IMR-90 (cell line): ENCODE measurements at regions not wholly inside any gene's neighbourhood (a gene's known extent, or its start where the extent isn't known, plus 50 kb on each side); places are given as distances from the start of the nearest gene placed in this dataset.
"Not testable (repeated sequence)": the region's sequence is repeated elsewhere in the genome, so short reads cannot be mapped to it uniquely, and the experiment has no call there.

ENCODE experiments used
- ATAC-seq: fragments of 200-7000 bp; cut with Tn5 transposase; 2 replicates; pipeline ENCODE4 v1.9.1; 2020; ENCODE audit warnings: low read depth, mild to moderate bottlenecking, moderate library complexity
- BruUV-seq: library from RNA; stranded (reverse); fragments of 400-500 nt; replicated peaks from 2 replicates; lab custom pipeline; 2021; lab: Mats Ljungman, UMichigan
- CTCF ChIA-PET: fragments of 300-600 bp; formaldehyde crosslinking; extraction: SDS; loops from one replicate; lab custom pipeline; 2021; ENCODE audit warnings: antibody characterized with exemption; lab: Yijun Ruan, JAX
- POLR2A ChIA-PET: fragments of 300-600 bp; sonication (Branson Sonifier 250); formaldehyde crosslinking; loops from one replicate; lab custom pipeline; 2022; ENCODE audit warnings: antibody characterized with exemption; ENCODE audit not compliant: unreplicated experiment; lab: Charles Lee
- DNase-seq: peaks from one replicate; pipeline ENCODE4 v3.0.0; 2013
- H2AFZ ChIP-seq: replicated peaks from 2 replicates; pipeline ENCODE3; 2013; ENCODE audit warnings: low read length, mild to moderate bottlenecking; ENCODE audit not compliant: poor library complexity
- H2AK5ac ChIP-seq: 2 replicates; pipeline ENCODE4 v1.6.1; 2013; ENCODE audit warnings: low read depth, low read length, inconsistent platforms
- H2AK9ac ChIP-seq: replicated peaks from 2 replicates; pipeline ENCODE3; 2013; ENCODE audit warnings: mild to moderate bottlenecking, low read depth, low read length, moderate library complexity; ENCODE audit not compliant: poor library complexity
- H2BK120ac ChIP-seq: 2 replicates; pipeline ENCODE4 v1.6.1; 2013; ENCODE audit warnings: low read depth, low read length, inconsistent platforms
- H2BK15ac ChIP-seq: 3 replicates; pipeline ENCODE4 v1.6.1; 2013; ENCODE audit warnings: low read depth, low read length, inconsistent platforms
- H2BK20ac ChIP-seq: 2 replicates; pipeline ENCODE4 v1.6.1; 2013; ENCODE audit warnings: low read depth, mild to moderate bottlenecking, inconsistent platforms, low read length, moderate library complexity
- H2BK5ac ChIP-seq: 2 replicates; pipeline ENCODE4 v1.6.1; 2013; ENCODE audit warnings: mild to moderate bottlenecking, low read depth, low read length, inconsistent platforms; ENCODE audit not compliant: poor library complexity, severe bottlenecking
- H3K14ac ChIP-seq: replicated peaks from 2 replicates; pipeline ENCODE4 v1.6.1; 2013; ENCODE audit warnings: low read depth, low read length, inconsistent platforms
- H3K18ac ChIP-seq: 2 replicates; pipeline ENCODE4 v1.6.1; 2013; ENCODE audit warnings: low read depth, low read length, control low read depth
- H3K23ac ChIP-seq: 2 replicates; pipeline ENCODE4 v1.6.1; 2013; ENCODE audit warnings: low read depth, low read length, inconsistent platforms
- H3K27ac ChIP-seq: 2 replicates; pipeline ENCODE4 v1.5.1; 2013; ENCODE audit warnings: mild to moderate bottlenecking, control low read depth, low read length; ENCODE audit not compliant: insufficient read depth
- H3K27me3 ChIP-seq: 2 replicates; pipeline ENCODE4 v1.6.1; 2013; ENCODE audit warnings: low read length; ENCODE audit not compliant: control insufficient read depth, insufficient read depth
- H3K36me3 ChIP-seq: 2 replicates; pipeline ENCODE4 v1.6.1; 2013; ENCODE audit warnings: low read length, mixed read lengths; ENCODE audit not compliant: control insufficient read depth, insufficient read depth
- H3K4ac ChIP-seq: 2 replicates; pipeline ENCODE4 v1.6.1; 2013; ENCODE audit warnings: low read depth, low read length, inconsistent platforms
- H3K4me1 ChIP-seq: 2 replicates; pipeline ENCODE4 v1.6.1; 2013; ENCODE audit warnings: low read length, mixed read lengths; ENCODE audit not compliant: control insufficient read depth, insufficient read depth
- H3K4me2 ChIP-seq: 2 replicates; pipeline ENCODE4 v1.6.1; 2013; ENCODE audit warnings: low read depth, mild to moderate bottlenecking, control low read depth, low read length, moderate library complexity
- H3K4me3 ChIP-seq: 2 replicates; pipeline ENCODE4 v1.5.1; 2013; ENCODE audit warnings: low read depth, mild to moderate bottlenecking, control low read depth, low read length, moderate library complexity; ENCODE audit not compliant: insufficient read depth
- H3K56ac ChIP-seq: 2 replicates; pipeline ENCODE4 v1.6.1; 2013; ENCODE audit warnings: low read length, inconsistent platforms; ENCODE audit not compliant: insufficient read depth; ENCODE audit errors: extremely low read depth
- H3K79me1 ChIP-seq, 2 experiments: 2 replicates each; pipeline ENCODE4 v1.6.1; 2013; ENCODE audit warnings: low read length in 2 of 2, inconsistent platforms in 1 of 2, low read depth in 1 of 2
- H3K9ac ChIP-seq: 2 replicates; pipeline ENCODE4 v1.6.1; 2013; ENCODE audit warnings: low read depth, low read length, control low read depth
- H3K9me1 ChIP-seq: 2 replicates; pipeline ENCODE4 v1.6.1; 2013; ENCODE audit warnings: low read length, inconsistent platforms; ENCODE audit not compliant: insufficient read depth
- H3K9me3 ChIP-seq: 2 replicates; pipeline ENCODE4 v1.6.1; 2013; ENCODE audit warnings: low read length; ENCODE audit not compliant: control insufficient read depth, insufficient read depth
- H4K20me1 ChIP-seq: 2 replicates; pipeline ENCODE4 v1.6.1; 2013; ENCODE audit warnings: low read length, inconsistent platforms; ENCODE audit not compliant: insufficient read depth
- H4K5ac ChIP-seq: 2 replicates; pipeline ENCODE4 v1.6.1; 2013; ENCODE audit warnings: mild to moderate bottlenecking, low read depth, low read length, control low read depth
- H4K8ac ChIP-seq, 2 experiments: 2 replicates each; pipeline ENCODE4 v1.6.1; 2013; ENCODE audit warnings: low read depth in 2 of 2, low read length in 2 of 2, control low read depth in 1 of 2, inconsistent platforms in 1 of 2
- H4K91ac ChIP-seq: 2 replicates; pipeline ENCODE4 v1.6.1; 2013; ENCODE audit warnings: low read depth, low read length, inconsistent platforms; ENCODE audit not compliant: insufficient read depth
- CEBPB ChIP-seq: IDR thresholded peaks from 2 replicates; pipeline ENCODE4 v1.6.1; 2012; ENCODE audit warnings: low read depth, low read length, improper control_type of control experiment
- CHD1 ChIP-seq: IDR thresholded peaks from 2 replicates; pipeline ENCODE4 v1.6.1; 2012; ENCODE audit warnings: low read depth, low read length, improper control_type of control experiment
- FOS ChIP-seq: fragments of 150-350 bp; IDR thresholded peaks from 2 replicates; pipeline ENCODE4 v1.6.1; 2016; ENCODE audit warnings: low read depth, low read length
- MAZ ChIP-seq: IDR thresholded peaks from 2 replicates; pipeline ENCODE4 v1.6.1; 2012; ENCODE audit warnings: low read depth, mild to moderate bottlenecking, low read length, improper control_type of control experiment, moderate library complexity, borderline replicate concordance
- MXI1 ChIP-seq: IDR thresholded peaks from 2 replicates; pipeline ENCODE4 v1.6.1; 2012; ENCODE audit warnings: low read depth, mild to moderate bottlenecking, low read length, moderate library complexity, borderline replicate concordance
- NFE2L2 ChIP-seq: fragments of 150-350 bp; IDR thresholded peaks from 2 replicates; pipeline ENCODE4 v1.6.1; 2016; ENCODE audit warnings: low read depth, mild to moderate bottlenecking, low read length
- RAD21 ChIP-seq: IDR thresholded peaks from 2 replicates; pipeline ENCODE4 v1.6.1; 2012; ENCODE audit warnings: low read length, improper control_type of control experiment
- RCOR1 ChIP-seq: IDR thresholded peaks from 2 replicates; pipeline ENCODE4 v1.6.1; 2012; ENCODE audit warnings: mild to moderate bottlenecking, low read length, improper control_type of control experiment; ENCODE audit not compliant: insufficient replicate concordance
- WGBS, 2 experiments: methylation state at CpG; one replicate each; pipeline versions ENCODE4 v1.1.5 to v1.1.7; 2013; ENCODE audit warnings: missing lambda C conversion rate in 2 of 2; ENCODE audit not compliant: insufficient read length in 1 of 2; ENCODE audit errors: extremely low coverage in 2 of 2; 5-methylcytosine and 5-hydroxymethylcytosine counted together
- dilution Hi-C: fragments of 300-500 bp; cut with HindIII; formaldehyde crosslinking; loops from one replicate; pipeline ENCODE4 v1.14.3; 2018; ENCODE audit warnings: low sequenced_read_pairs; ENCODE audit not compliant: unreplicated experiment
- in situ Hi-C: fragments of 300-500 bp; cut with MboI; formaldehyde crosslinking; loops from 3 replicates; pipeline ENCODE4 v1.14.3; 2019; ENCODE audit warnings: low sequenced_read_pairs, inconsistent platforms, mixed read lengths
- intact Hi-C: fragments of 100-400 bp; cut with micrococcal nuclease; formaldehyde crosslinking; loops from 2 replicates; pipeline ENCODE4 v1.10.0; 2022
- TF ChIP-seq, protein P1 (sequence below): fragments of 150-350 bp; IDR thresholded peaks from 2 replicates; pipeline ENCODE4 v1.6.1; 2016; ENCODE audit warnings: low read depth, mild to moderate bottlenecking, low read length, moderate library complexity, borderline replicate concordance

DNA sequence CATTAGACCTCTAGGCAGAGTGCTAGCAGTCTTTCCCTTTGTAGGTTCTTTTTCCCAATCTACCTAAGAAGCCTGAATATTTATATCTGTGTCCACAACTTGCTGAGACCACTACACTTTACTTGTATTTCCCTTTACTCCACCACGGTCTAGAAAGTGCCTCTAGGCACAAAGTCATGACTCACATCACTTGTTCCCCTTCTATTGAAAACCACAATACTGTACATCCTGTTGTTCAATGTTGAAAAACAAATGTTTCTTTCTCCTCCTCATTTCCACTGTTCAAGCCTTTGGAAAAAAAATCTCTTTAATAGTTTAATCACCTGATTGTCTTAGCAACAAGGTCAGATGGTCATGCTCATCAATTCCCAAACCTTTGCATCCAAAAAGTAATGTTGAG, 326.7 kb downstream of the GUCY2F start:
- Histone ChIP-seq H4K20me1 (no peaks in the 10 kb centered on the region), H2AFZ (no peak overlapping the region), H3K36me3 (no peaks in the 10 kb centered on the region), H3K27me3 (no peaks in the 10 kb centered on the region; the same call in 1 of the 2 replicates), H4K91ac (no peak overlapping the region), H3K9me1 (no peaks in the 10 kb centered on the region), H3K4ac (no peak overlapping the region), H3K9ac (no peak overlapping the region), H3K4me3 (no peak overlapping the region), H3K9me3 (0 out of 2 replicates have a peak, but pooled peaks cover 2% of the 10 kb centered on the region), H3K79me1 (no peaks in the 10 kb centered on the region), H3K4me2 (no peak overlapping the region), H3K14ac (no peak overlapping the region), H4K5ac (no peak overlapping the region), H2AK5ac (no peak overlapping the region), H3K56ac (no peak overlapping the region), H4K8ac (no peak overlapping the region), H2AK9ac (no peak overlapping the region), H3K23ac (no peak overlapping the region), H2BK120ac (no peak overlapping the region), H2BK20ac (no peak overlapping the region), H3K27ac (no peak overlapping the region), H3K18ac (no peak overlapping the region), H2BK5ac (no peak overlapping the region), H2BK15ac (no peak overlapping the region), H3K4me1 (no peaks in the 10 kb centered on the region)
- intact Hi-C loops, result no loop called here
- TF ChIP-seq FOS (no peak), NFE2L2 (no peak), MAZ (no peak), MXI1 (no peak), RCOR1 (no peak), CHD1 (no peak), RAD21 (no peak), CEBPB (no peak)
- TF ChIP-seq, protein P1, sequence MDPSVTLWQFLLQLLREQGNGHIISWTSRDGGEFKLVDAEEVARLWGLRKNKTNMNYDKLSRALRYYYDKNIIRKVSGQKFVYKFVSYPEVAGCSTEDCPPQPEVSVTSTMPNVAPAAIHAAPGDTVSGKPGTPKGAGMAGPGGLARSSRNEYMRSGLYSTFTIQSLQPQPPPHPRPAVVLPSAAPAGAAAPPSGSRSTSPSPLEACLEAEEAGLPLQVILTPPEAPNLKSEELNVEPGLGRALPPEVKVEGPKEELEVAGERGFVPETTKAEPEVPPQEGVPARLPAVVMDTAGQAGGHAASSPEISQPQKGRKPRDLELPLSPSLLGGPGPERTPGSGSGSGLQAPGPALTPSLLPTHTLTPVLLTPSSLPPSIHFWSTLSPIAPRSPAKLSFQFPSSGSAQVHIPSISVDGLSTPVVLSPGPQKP, result no peak
- WGBS, 2 experiments, result no CpG with 5 or more reads among the region's 1 CpG
- CTCF ChIA-PET, result no interaction called here
- dilution Hi-C loops, result no loop called here
- POLR2A ChIA-PET, result no interaction called here
- DNase-seq (no peak), ATAC-seq (no peak)
- BruUV-seq, result no TSS peak
- in situ Hi-C loops, result no loop called here

DNA sequence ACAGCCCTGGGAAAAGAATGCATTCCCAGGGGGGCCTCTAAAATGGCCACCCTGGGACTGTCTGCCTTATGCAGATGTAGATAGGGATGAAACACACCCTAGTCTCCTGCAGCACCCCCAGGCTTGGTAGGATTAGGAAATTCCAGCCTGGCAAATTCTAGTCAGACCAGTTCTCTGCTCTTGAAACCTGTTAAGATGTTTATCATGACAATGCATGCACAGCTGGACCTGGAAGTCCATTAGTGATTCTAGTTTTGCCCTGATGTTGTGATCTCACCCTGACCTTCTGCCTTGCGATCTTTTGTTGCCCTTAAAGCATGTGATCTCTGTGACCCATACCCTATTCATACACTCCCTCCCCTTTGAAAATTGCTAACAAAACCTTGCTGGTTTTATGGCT, 337.7 kb downstream of the GUCY2F start:
- intact Hi-C loops, H4K20me1 ChIP-seq, H4K91ac ChIP-seq, H3K27ac ChIP-seq, H3K18ac ChIP-seq, H3K56ac ChIP-seq, H2BK15ac ChIP-seq, dilution Hi-C loops, H3K36me3 ChIP-seq, H3K9ac ChIP-seq, H2BK20ac ChIP-seq, H3K79me1 ChIP-seq, BruUV-seq, H2BK120ac ChIP-seq, DNase-seq, H3K27me3 ChIP-seq, CTCF ChIA-PET, H3K9me1 ChIP-seq, H3K14ac ChIP-seq, H2AK5ac ChIP-seq, H4K8ac ChIP-seq, H3K9me3 ChIP-seq, H4K5ac ChIP-seq, H2AFZ ChIP-seq, H3K4me2 ChIP-seq, H2BK5ac ChIP-seq, in situ Hi-C loops, H3K4me1 ChIP-seq, H2AK9ac ChIP-seq, POLR2A ChIA-PET, H3K23ac ChIP-seq, H3K4me3 ChIP-seq, H3K4ac ChIP-seq, ATAC-seq: not testable (repeated sequence)
- 88% methylated on average over 1 of the region's 1 CpG; no CpG with 5 or more reads in 1 of the 2 experiments for WGBS, 2 experiments
